ENCODE measurements at regions not wholly inside any gene's neighbourhood (a gene's known extent, or its start where the extent isn't known, plus 50 kb on each side); places are given as distances from the start of the nearest gene placed in this dataset.

DNA sequence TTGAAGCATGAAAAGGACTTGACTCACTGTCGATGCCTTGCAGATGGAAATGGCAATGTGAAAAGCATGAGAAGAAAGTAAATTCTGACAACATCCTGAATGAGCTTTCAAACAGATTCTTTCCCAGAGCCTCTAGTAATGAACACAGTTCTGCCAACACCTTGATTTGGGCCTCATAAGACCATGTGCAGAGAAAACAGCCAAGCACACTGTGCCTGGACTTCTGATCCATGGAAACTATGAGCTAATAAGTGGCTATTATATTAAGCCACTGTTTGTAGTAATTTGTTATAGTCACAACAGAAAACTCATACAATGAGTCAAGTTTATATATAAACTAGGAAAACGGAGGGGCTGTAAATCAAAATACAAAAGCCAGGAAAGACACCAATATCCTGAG lies 477.3 kb downstream of the MBD2 start:
- DNase-seq: no peak

GRCh38 chr18:53745986-53746385 lies 478.5 kb downstream of the MBD2 start:
- no peak for DNase-seq

DNA sequence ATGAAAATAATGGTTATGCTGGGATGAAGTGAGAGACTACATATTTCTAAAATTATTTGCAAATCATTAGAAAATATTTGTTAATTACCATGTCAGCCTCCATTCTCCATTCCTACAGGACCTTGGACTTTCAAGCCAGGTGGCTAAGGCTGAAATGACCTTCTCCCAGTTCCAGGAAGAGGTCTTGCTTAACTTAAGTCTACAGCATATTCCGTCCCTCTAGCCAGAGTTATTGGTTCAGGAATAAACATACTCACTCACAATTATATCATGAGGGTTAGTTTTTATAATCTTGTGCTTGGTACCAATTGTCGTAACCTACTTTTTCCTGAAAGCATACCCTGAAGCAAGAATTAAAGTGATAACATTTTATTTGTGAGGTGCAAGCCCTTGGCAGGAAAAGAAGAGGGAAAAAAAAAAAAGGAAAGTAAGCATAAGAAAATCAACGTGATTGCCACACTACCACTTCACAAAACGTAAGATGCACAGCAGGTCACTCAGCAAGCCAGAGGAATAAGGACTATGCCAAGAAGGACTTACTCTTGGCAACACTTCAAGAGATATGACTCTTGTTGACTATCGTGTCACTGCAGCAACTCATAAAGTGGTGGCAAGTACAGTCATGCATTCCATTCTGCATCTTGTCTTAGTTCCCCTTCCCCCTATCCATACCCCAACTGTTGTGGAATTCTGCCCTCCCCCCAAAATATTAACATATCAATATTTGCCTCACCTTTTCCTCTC lies 479.1 kb downstream of the MBD2 start:
- DNase-seq: no peak

DNA sequence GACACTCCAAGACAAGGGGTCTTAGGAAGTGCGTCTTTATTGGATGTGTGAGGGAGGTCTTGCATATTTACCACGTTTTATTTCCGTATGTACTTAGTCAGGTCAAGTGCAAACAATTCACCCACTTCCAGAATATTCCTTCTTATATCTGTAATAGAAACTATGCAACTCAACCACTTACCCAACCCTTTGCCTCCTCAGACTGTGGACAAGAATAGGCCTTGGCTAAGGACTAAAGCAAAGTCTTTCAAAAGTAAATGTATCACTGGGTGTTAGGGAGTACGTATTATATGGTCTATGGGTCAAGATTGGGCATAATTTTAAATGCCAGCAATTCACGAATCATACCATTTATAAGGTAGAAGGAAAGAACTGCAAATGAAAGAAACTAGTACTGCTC lies 484.8 kb downstream of the MBD2 start:
- no peak for DNase-seq

DNA sequence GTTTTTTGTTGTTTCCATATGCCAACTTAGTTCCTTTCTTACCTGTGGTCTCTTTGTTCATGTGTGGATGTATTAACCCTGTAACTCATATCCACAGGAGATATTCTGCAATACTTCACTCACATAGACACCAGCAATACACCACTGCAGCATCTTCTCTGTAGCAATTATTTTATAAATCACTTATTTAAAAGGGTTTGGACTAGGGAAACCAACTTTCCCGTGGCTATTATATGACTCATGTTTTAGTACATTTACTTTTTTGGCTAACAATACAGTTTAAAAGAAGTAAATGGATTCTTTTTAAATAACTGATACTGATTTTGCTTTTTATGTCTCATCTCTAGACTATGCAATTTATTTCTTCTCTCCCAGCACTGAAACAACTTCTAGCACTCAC lies 488.9 kb downstream of the MBD2 start:
- no peak for DNase-seq

GRCh38 chr18:53715243-53715853 lies 509.1 kb downstream of the MBD2 start:
- no peak for DNase-seq

GRCh38 chr18:53710080-53710479 lies 514.4 kb downstream of the MBD2 start:
- no peak for DNase-seq

- no peak for DNase-seq
These were observed 522.0 kb downstream of the MBD2 start for GRCh38 chr18:53702480-53702879.

DNA sequence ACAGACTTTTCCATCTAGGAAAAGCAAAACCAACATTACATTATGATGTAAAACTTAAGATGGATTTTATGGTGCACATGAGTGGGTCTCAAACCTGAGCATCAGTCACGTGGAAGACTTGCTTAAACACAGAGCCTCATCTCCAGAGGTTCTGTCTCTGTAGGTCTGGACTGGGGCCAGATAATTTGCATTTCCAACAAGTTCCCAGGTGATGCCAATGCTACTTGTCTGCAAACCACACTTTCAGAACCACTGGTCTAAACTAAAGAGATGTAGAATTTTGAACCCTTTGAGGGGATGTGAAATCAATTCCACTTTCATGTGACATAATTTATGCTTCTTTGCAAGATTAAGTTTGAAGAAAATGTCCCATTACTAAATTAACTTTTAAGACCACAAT lies 522.8 kb downstream of the MBD2 start:
- DNase-seq: no peak

DNA sequence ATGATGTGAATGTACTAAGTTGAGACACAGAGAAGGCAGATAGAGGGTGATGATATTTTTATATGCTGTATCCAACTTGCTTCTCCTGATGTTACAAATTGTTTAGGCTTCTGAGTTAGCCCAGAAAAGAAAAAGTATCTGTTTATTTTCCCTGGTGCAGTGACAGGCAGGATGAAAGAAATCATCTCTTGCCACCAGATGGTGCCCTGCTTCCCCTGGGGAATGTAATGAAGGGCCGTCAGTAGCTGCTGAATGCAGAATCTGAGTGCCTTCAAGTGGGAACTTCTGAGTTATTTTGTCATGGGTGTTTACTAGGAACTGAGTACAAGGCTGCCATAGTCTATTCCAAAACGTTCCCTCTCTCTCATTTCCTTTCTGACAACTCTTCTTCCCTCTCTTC lies 525.6 kb downstream of the MBD2 start:
- DNase-seq: no peak

- DNase-seq: no peak
These were observed 534.6 kb downstream of the MBD2 start for GRCh38 chr18:53689886-53690285.

DNA sequence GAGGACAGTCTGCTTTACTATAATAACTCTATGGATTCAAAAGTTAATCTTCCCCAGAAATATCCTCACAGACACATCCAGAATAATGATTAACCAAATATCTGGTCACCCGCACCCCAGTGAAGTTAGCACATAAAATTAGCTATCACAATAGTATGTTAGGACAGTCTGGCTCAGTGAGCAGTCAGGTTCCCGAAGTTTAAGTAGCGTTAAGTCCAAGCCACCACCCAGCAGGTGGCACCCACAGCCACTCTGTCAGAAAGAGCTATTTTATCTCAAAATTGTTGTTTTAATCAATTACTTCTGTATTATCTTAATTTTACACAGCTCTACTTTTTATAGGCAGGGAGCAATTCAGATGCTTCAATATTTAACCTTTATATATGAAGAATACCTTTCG lies 537.5 kb downstream of the MBD2 start:
- DNase-seq: no peak

GRCh38 chr18:53682796-53683195 lies 541.7 kb downstream of the MBD2 start:
- no peak for DNase-seq

GRCh38 chr18:53677480-53677879 lies 547.0 kb downstream of the MBD2 start:
- DNase-seq: no peak

GRCh38 chr18:53665701-53666100 lies 558.8 kb downstream of the MBD2 start:
- DNase-seq: no peak

- DNase-seq: no peak
These were observed 559.9 kb downstream of the MBD2 start for GRCh38 chr18:53664575-53664974.

DNA sequence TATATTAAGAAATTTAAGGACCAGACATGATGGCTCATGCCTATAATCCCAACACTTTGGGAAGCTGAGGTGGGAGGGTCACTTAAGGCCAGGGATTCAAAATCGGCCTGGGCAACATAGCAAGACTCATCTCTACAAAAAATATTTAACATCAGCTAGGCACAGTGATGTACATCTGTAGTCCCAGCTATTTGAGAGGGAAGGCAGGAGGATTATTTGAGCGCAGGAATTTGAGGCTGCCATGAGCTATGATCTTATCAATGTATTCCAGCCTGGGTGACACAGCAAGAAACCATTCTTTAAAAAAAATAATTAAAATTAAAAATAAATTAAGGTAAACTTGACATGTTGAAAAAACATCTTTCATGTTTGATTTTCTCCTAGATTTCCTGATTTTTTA lies 564.2 kb downstream of the MBD2 start:
- DNase-seq: no peak

GRCh38 chr18:53657257-53657656 lies 567.2 kb downstream of the MBD2 start:
- no peak for DNase-seq

DNA sequence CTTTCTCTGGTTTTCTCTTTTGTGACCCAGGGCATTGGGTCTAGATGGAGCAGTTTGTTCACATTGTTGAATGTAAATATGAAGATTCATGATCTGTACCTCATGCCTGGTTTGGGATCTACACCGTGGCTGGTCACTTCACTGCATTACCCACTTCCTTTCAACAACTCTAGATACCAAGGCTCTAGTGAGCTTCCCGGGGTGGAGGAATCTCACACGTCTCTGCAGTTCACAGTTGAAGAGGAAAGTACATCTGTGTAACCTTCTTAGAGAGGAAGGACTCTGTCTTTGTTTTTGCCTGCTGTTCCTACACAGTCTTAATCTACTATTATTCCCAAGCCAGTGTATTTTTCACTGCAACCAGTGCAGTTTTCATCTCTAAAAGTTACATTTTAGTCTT lies 574.8 kb downstream of the MBD2 start:
- no peak for DNase-seq

DNA sequence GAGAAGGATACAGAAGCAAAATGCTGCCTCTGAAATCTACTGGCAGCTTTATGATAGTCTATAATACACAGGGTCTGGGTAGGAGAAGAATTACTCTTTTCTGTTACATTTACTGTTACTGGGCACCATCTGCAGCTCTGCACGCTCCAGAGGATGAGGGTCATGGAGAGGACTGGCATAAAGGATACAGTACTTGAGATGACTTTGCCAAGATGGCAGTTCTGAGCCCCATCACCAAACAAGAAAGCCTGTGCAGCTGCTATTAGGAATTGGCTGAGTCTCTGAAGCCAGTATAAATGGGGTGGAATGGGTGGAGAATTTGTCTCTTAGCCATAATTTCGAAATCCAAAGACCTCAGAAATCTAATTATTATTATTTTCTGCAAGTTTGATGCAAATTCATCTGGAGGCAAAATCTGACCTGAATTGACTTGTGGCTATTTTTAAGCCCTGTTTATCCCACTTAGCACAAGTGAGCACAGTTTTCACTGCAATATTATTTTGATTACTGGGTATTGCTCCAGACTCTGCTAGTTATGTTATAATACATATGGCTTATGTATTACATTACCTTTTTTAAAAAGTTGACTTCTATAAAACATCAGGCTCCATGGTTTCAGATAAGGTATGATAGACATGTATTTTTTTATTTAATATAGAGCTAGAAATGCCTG lies 579.5 kb downstream of the MBD2 start:
- DNase-seq: no peak

DNA sequence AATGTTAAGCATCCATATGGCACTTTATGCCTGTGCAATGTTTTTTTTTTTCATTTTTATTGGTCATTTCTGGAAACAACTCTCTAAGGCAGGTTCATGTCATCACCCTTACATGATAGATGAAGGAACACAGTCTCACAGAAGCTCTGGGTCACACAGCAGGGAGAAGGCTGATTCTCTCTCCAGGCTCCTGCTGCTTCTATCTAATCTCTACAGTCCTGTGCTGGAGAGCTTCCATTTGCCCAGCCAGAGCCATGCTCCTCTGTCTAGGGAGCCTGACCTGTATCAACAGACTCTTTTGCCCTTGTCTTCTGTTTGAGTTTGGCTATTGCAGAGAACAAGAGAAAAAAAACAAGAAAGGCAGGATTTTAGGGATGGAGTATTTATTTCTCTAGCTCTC lies 584.8 kb downstream of the MBD2 start:
- no peak for DNase-seq

- DNase-seq: no peak
These were observed 595.1 kb downstream of the MBD2 start for GRCh38 chr18:53629337-53629736.

DNA sequence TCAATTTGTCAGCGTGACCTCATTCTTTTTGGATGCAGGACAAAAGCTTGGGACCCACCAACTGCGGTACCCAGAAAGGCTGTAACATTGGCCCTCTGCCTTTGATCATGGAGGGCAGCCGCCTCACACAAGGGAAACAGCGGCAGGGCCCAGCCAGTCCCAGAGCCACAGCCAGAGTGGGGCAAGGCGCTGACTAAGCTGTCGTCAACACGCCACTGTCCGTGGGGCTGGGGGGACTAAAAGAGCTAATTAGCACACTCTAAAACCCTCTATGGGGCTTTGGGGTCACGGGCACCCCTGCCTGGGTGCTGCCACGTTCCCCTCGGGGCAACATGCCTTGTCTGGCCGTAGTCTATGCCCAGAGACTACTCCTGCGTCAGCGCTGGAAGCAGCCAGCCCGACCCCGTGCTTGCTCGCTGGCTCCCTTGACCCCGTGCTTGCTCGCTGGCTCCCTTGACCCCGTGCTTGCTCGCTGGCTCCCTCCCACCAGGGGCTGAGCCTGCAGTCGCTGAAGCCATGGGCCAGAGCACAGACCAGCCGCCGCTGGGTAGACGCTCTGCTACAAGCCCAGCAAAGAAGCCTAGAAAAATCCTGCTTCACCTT lies 598.4 kb downstream of the MBD2 start:
- DNase-seq: no peak

- no peak for DNase-seq
These were observed 613.5 kb downstream of the MBD2 start for GRCh38 chr18:53610957-53611356.

Measured in CD4-positive, alpha-beta T cell treated with Interleukin-12 subunit alpha and Interleukin-12 subunit beta, for 1 hour (primary cell).